Gastrocnemius medialis (tissue), 4 donors: ENCODE measurements at regions not wholly inside any gene's neighbourhood (a gene's known extent, or its start where the extent isn't known, plus 50 kb on each side); places are given as distances from the start of the nearest gene placed in this dataset.

Experiments
- ATAC-seq, 2 donors: fragments of 150-250 bp; one replicate each; pipeline ENCODE4 v1.9.1; 2016
- DNase-seq, 2 donors: peaks; one replicate each; pipeline ENCODE4 v3.0.0-alpha.2; 2019
- H3K27ac ChIP-seq, 4 donors: fragments of 200-600 bp; sonication (generic); 1 replicate in 1 of 4; 2 replicates in 3 of 4; pipeline ENCODE4 v1.5.1; 2016 to 2018; ENCODE audit warnings: mild to moderate bottlenecking in 2 of 4, moderate library complexity in 1 of 4
- H3K27me3 ChIP-seq, 3 donors: fragments of 200-600 bp; sonication (generic) in 2 of 3; 1 replicate in 1 of 3; 2 replicates in 2 of 3; pipeline versions ENCODE4 v1.5.1 to v1.6.0; 2016 to 2019; ENCODE audit warnings: mild to moderate bottlenecking in 1 of 3, moderate library complexity in 1 of 3
- H3K36me3 ChIP-seq, 2 donors: fragments of 200-600 bp; sonication (generic) in 1 of 2; one replicate each; pipeline ENCODE4 v1.5.1; 2017 to 2018
- H3K4me1 ChIP-seq, 2 donors: fragments of 200-600 bp; sonication (generic) in 1 of 2; one replicate each; pipeline ENCODE4 v1.5.1; 2016 to 2017; ENCODE audit warnings: mild to moderate bottlenecking in 2 of 2
- H3K4me3 ChIP-seq, 4 donors: fragments of 200-600 bp; sonication (generic) in 3 of 4; 1 replicate in 1 of 4; 2 replicates in 3 of 4; pipeline ENCODE4 v1.5.1; 2016 to 2019; ENCODE audit warnings: mild to moderate bottlenecking in 2 of 4
- H3K9me3 ChIP-seq, 3 donors: fragments of 200-600 bp; sonication (generic) in 2 of 3; 1 replicate in 1 of 3; 2 replicates in 2 of 3; pipeline ENCODE4 v1.5.1; 2016 to 2019
- CTCF ChIP-seq, 5 experiments: fragments of 450-650 bp in 3 of 5; fragments of 200-600 bp in 2 of 5; sonication (generic) in 2 of 5; IDR thresholded peaks in 4 of 5; conservative IDR thresholded peaks in 1 of 5; 1 replicate in 4 of 5; 2 replicates in 1 of 5; pipeline ENCODE4 v1.5.1; 2016 to 2019; ENCODE audit warnings: antibody characterized with exemption in 5 of 5, mild to moderate bottlenecking in 3 of 5, moderate library complexity in 3 of 5
- POLR2A ChIP-seq, 2 donors: fragments of 450-650 bp; IDR thresholded peaks; one replicate each; pipeline ENCODE4 v1.6.1; 2017; ENCODE audit warnings: antibody characterized with exemption in 2 of 2, mild to moderate bottlenecking in 2 of 2, moderate library complexity in 2 of 2
- in situ Hi-C, 4 donors: fragments of 200-750 bp; cut with MboI; loops; one replicate each; pipeline versions ENCODE4 v1.15.0 to v1.8.0; 2017; ENCODE audit warnings: low sequenced_read_pairs in 4 of 4
- intact Hi-C: fragments of 100-400 bp; cut with DNase I; formaldehyde crosslinking; loops from one replicate; pipeline ENCODE4 v1.15.1; 2023; ENCODE audit warnings: low total_unique reads

GRCh38 chr18:41828137-41828536 is 126.9 kb upstream of the PIK3C3 start:
- in situ Hi-C loops = no loop called here
- no peaks in the 10 kb centered on the region for H3K36me3 ChIP-seq
- ATAC-seq (no peak), DNase-seq (no peak)
- intact Hi-C loops = no loop called here
- no peak overlapping the region for H3K27ac ChIP-seq
- no peaks in the 10 kb centered on the region for H3K9me3 ChIP-seq
- no peaks in the 10 kb centered on the region for H3K27me3 ChIP-seq
- TF ChIP-seq POLR2A (IDR thresholded peaks at IDR 0.05) (no peak), CTCF (IDR thresholded peaks at IDR 0.05 in 4 of 5, conservative IDR thresholded peaks at IDR 0.05 in 1 of 5) (no peak)
- no peak overlapping the region for H3K4me3 ChIP-seq
- no peaks in the 10 kb centered on the region for H3K4me1 ChIP-seq

GRCh38 chr18:41820784-41821183 is 134.2 kb upstream of the PIK3C3 start:
- intact Hi-C loops = no loop called here

GRCh38 chr18:41818381-41819355 is 136.4 kb upstream of the PIK3C3 start:
- Histone ChIP-seq H3K27me3 (no peaks in the 10 kb centered on the region), H3K27ac (no peak overlapping the region), H3K4me1 (no peaks in the 10 kb centered on the region), H3K9me3 (no peaks in the 10 kb centered on the region), H3K36me3 (no peaks in the 10 kb centered on the region), H3K4me3 (no peak overlapping the region)
- intact Hi-C loops (no loop called here), in situ Hi-C loops (no loop called here)
- TF ChIP-seq CTCF (IDR thresholded peaks at IDR 0.05 in 4 of 5, conservative IDR thresholded peaks at IDR 0.05 in 1 of 5) (no peak), POLR2A (IDR thresholded peaks at IDR 0.05) (no peak)
- ATAC-seq (no peak), DNase-seq (no peak)

More at GRCh38 chr18:41820784-41821183, 134.2 kb upstream of the PIK3C3 start:
- TF ChIP-seq CTCF (IDR thresholded peaks at IDR 0.05 in 4 of 5, conservative IDR thresholded peaks at IDR 0.05 in 1 of 5) (no peak), POLR2A (IDR thresholded peaks at IDR 0.05) (no peak)
- Histone ChIP-seq H3K4me3 (no peak overlapping the region), H3K4me1 (no peaks in the 10 kb centered on the region), H3K9me3 (no peaks in the 10 kb centered on the region), H3K36me3 (no peaks in the 10 kb centered on the region), H3K27ac (no peak overlapping the region), H3K27me3 (no peaks in the 10 kb centered on the region)
- in situ Hi-C loops = no loop called here
- ATAC-seq (no peak), DNase-seq (no peak)

- no peaks in the 10 kb centered on the region for H3K36me3 ChIP-seq
- TF ChIP-seq POLR2A (IDR thresholded peaks at IDR 0.05) (no peak), CTCF (IDR thresholded peaks at IDR 0.05 in 4 of 5, conservative IDR thresholded peaks at IDR 0.05 in 1 of 5) (no peak)
Measured at GRCh38 chr18:41814651-41815050, 140.4 kb upstream of the PIK3C3 start.

More at GRCh38 chr18:41814651-41815050, 140.4 kb upstream of the PIK3C3 start:
- ATAC-seq (no peak), DNase-seq (no peak)
- Histone ChIP-seq H3K27ac (no peak overlapping the region), H3K9me3 (no peaks in the 10 kb centered on the region), H3K4me1 (no peaks in the 10 kb centered on the region), H3K4me3 (no peak overlapping the region), H3K27me3 (no peaks in the 10 kb centered on the region)
- intact Hi-C loops = no loop called here
- in situ Hi-C loops = no loop called here
